ENCODE measurements at regions not wholly inside any gene's neighbourhood (a gene's known extent, or its start where the extent isn't known, plus 50 kb on each side); places are given as distances from the start of the nearest gene placed in this dataset.

GRCh38 chr4:126230269-126230668 is 915.5 kb downstream of the FAT4 start:
- intact Hi-C loops (cut with DNase I; ENCODE audit: low total_unique reads) (no loop called here), in situ Hi-C loops (cut with MboI; ENCODE audit: low sequenced_read_pairs in 4 of 4) (no loop called here)
- no peak for ATAC-seq
- H3K4me1 ChIP-seq, result no peaks in the 10 kb centered on the region
- H3K9me3 ChIP-seq, result no peaks in the 10 kb centered on the region
- TF ChIP-seq CTCF (IDR thresholded peaks at IDR 0.05 in 4 of 5, conservative IDR thresholded peaks at IDR 0.05 in 1 of 5), result no peak
- TF ChIP-seq POLR2A (IDR thresholded peaks at IDR 0.05), result no peak
- H3K27me3 ChIP-seq, result no peaks in the 10 kb centered on the region
- DNase-seq, result no peak
- no peak overlapping the region for H3K27ac ChIP-seq
- H3K4me3 ChIP-seq, result no peak overlapping the region
- H3K36me3 ChIP-seq, result no peaks in the 10 kb centered on the region

GRCh38 chr4:126233483-126233882 is 918.7 kb downstream of the FAT4 start:
- Histone ChIP-seq H3K27me3 (no peaks in the 10 kb centered on the region), H3K4me3 (no peak overlapping the region), H3K27ac (no peak overlapping the region), H3K4me1 (no peaks in the 10 kb centered on the region), H3K36me3 (no peaks in the 10 kb centered on the region), H3K9me3 (no peaks in the 10 kb centered on the region)
- no peak for TF ChIP-seq CTCF (IDR thresholded peaks at IDR 0.05 in 4 of 5, conservative IDR thresholded peaks at IDR 0.05 in 1 of 5)
- TF ChIP-seq POLR2A (IDR thresholded peaks at IDR 0.05), result no peak
- no peak for ATAC-seq
- intact Hi-C loops (cut with DNase I; ENCODE audit: low total_unique reads) (no loop called here), in situ Hi-C loops (cut with MboI; ENCODE audit: low sequenced_read_pairs in 4 of 4) (no loop called here)
- no peak for DNase-seq

- H3K27me3 ChIP-seq, result no peaks in the 10 kb centered on the region
- H3K9me3 ChIP-seq, result no peaks in the 10 kb centered on the region
- no peak overlapping the region for H3K4me3 ChIP-seq
- TF ChIP-seq POLR2A (IDR thresholded peaks at IDR 0.05) (no peak), CTCF (IDR thresholded peaks at IDR 0.05 in 4 of 5, conservative IDR thresholded peaks at IDR 0.05 in 1 of 5) (no peak)
- DNase-seq (no peak), ATAC-seq (no peak)
- no peaks in the 10 kb centered on the region for H3K36me3 ChIP-seq
- intact Hi-C loops (cut with DNase I; ENCODE audit: low total_unique reads) (no loop called here), in situ Hi-C loops (cut with MboI; ENCODE audit: low sequenced_read_pairs in 4 of 4) (no loop called here)
- H3K27ac ChIP-seq, result no peak overlapping the region
- no peaks in the 10 kb centered on the region for H3K4me1 ChIP-seq
Observed at GRCh38 chr4:126238013-126238412, 923.3 kb downstream of the FAT4 start.

DNA sequence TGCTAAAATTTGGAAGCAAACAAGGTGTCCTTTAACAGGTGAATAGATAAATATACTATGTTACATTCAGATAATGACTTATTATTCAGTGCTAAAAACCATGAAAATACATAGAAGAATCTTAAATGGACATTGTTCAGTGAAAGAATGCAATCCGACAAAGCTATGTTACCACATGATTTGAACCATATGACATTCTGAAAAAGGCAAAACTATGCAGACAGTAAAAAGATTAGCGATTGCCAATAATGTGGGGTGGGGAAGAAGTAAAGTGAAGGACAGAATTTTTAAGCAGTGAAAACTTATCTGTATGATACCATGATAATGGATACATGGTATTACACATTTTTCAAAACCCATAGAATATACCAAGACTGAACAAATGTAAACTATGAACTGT is 926.9 kb downstream of the FAT4 start:
- no peaks in the 10 kb centered on the region for H3K4me1 ChIP-seq
- H3K27ac ChIP-seq, result no peak overlapping the region
- in situ Hi-C loops (cut with MboI; ENCODE audit: low sequenced_read_pairs in 4 of 4), result no loop called here
- no peak for TF ChIP-seq POLR2A (IDR thresholded peaks at IDR 0.05)
- no peak for TF ChIP-seq CTCF (IDR thresholded peaks at IDR 0.05 in 4 of 5, conservative IDR thresholded peaks at IDR 0.05 in 1 of 5)
- no peak overlapping the region for H3K4me3 ChIP-seq
- ATAC-seq (no peak), DNase-seq (no peak)
- H3K9me3 ChIP-seq, result no peaks in the 10 kb centered on the region
- intact Hi-C loops (cut with DNase I; ENCODE audit: low total_unique reads), result no loop called here
- H3K27me3 ChIP-seq, result no peaks in the 10 kb centered on the region
- H3K36me3 ChIP-seq, result no peaks in the 10 kb centered on the region

- peak overlapping the region in 1 of 4 donors; percentile 2 for H3K27ac ChIP-seq
- in situ Hi-C loops (cut with MboI; ENCODE audit: low sequenced_read_pairs in 4 of 4), result no loop called here
- TF ChIP-seq POLR2A (IDR thresholded peaks at IDR 0.05) (no peak), CTCF (IDR thresholded peaks at IDR 0.05 in 4 of 5, conservative IDR thresholded peaks at IDR 0.05 in 1 of 5) (no peak)
- ATAC-seq (peak; percentile 26 to 39), DNase-seq (peak in 1 of 2 donors; percentile 27)
- intact Hi-C loops (cut with DNase I; ENCODE audit: low total_unique reads), result no loop called here
- no peaks in the 10 kb centered on the region for H3K4me1 ChIP-seq
- H3K9me3 ChIP-seq, result no peaks in the 10 kb centered on the region
- no peak overlapping the region for H3K4me3 ChIP-seq
- no peaks in the 10 kb centered on the region for H3K36me3 ChIP-seq
- H3K27me3 ChIP-seq, result no peaks in the 10 kb centered on the region
Observed at GRCh38 chr4:126242679-126243390, 928.1 kb downstream of the FAT4 start.
